ENCODE measurements at regions not wholly inside any gene's neighbourhood (a gene's known extent, or its start where the extent isn't known, plus 50 kb on each side); places are given as distances from the start of the nearest gene placed in this dataset.

GRCh38 chr10:129402459-129402858 lies 64.6 kb upstream of the MGMT start:
- intact Hi-C loops (cut with DNase I) = no loop called here
- 88 to 92% (median 92%) methylated on average over 16 of the region's 16 CpGs for WGBS, 3 donors
- peaks cover 7% of the 10 kb centered on the region for H3K4me1 ChIP-seq (ENCODE audit: insufficient read depth)

GRCh38 chr10:129404091-129404490 lies 63.0 kb upstream of the MGMT start:
- 95 to 97% (median 95%) methylated on average over 13 of the region's 13 CpGs for WGBS, 3 donors
- H3K4me3 ChIP-seq = no peak overlapping the region
- no peak overlapping the region for H3K27ac ChIP-seq
- TF ChIP-seq EP300 (IDR thresholded peaks at IDR 0.05) (no peak), POLR2A (IDR thresholded peaks at IDR 0.05) (no peak), CTCF (IDR thresholded peaks at IDR 0.05) (no peak)
- no peak for DNase-seq
- no peaks in the 10 kb centered on the region for H3K36me3 ChIP-seq
- intact Hi-C loops (cut with DNase I) = no loop called here
- no peaks in the 10 kb centered on the region for H3K9me3 ChIP-seq
- H3K4me1 ChIP-seq (ENCODE audit: insufficient read depth) = no peaks in the 10 kb centered on the region
- no peaks in the 10 kb centered on the region for H3K27me3 ChIP-seq

More at GRCh38 chr10:129402459-129402858, 64.6 kb upstream of the MGMT start:
- H3K27me3 ChIP-seq = no peaks in the 10 kb centered on the region
- no peak overlapping the region for H3K4me3 ChIP-seq
- DNase-seq = no peak
- no peak overlapping the region for H3K27ac ChIP-seq
- H3K36me3 ChIP-seq = no peaks in the 10 kb centered on the region
- H3K9me3 ChIP-seq = no peaks in the 10 kb centered on the region
- TF ChIP-seq POLR2A (IDR thresholded peaks at IDR 0.05) (no peak), CTCF (IDR thresholded peaks at IDR 0.05) (no peak), EP300 (IDR thresholded peaks at IDR 0.05) (no peak)

- DNase-seq = no peak
- TF ChIP-seq CTCF (IDR thresholded peaks at IDR 0.05) (no peak), POLR2A (IDR thresholded peaks at IDR 0.05) (no peak), EP300 (IDR thresholded peaks at IDR 0.05) (no peak)
- Histone ChIP-seq H3K4me3 (no peak overlapping the region), H3K9me3 (no peaks in the 10 kb centered on the region), H3K27me3 (no peaks in the 10 kb centered on the region), H3K27ac (no peak overlapping the region), H3K4me1 (ENCODE audit: insufficient read depth) (no peaks in the 10 kb centered on the region), H3K36me3 (no peaks in the 10 kb centered on the region)
- intact Hi-C loops (cut with DNase I) = no loop called here
- 93 to 95% (median 95%) methylated on average over 3 of the region's 3 CpGs for WGBS, 3 donors
Observed at GRCh38 chr10:129405389-129405788, 61.7 kb upstream of the MGMT start.

- intact Hi-C loops (cut with DNase I) = no loop called here
- H3K27me3 ChIP-seq = no peaks in the 10 kb centered on the region
- no peak for TF ChIP-seq CTCF (IDR thresholded peaks at IDR 0.05)
- no peak for TF ChIP-seq POLR2A (IDR thresholded peaks at IDR 0.05)
- no peak for TF ChIP-seq EP300 (IDR thresholded peaks at IDR 0.05)
- H3K4me3 ChIP-seq = no peak overlapping the region
- WGBS, 3 donors = 72 to 74% (median 72%) methylated on average over 20 of the region's 20 CpGs
- no peak overlapping the region for H3K27ac ChIP-seq
- H3K9me3 ChIP-seq = no peaks in the 10 kb centered on the region
- no peak for DNase-seq
- H3K4me1 ChIP-seq (ENCODE audit: insufficient read depth) = no peaks in the 10 kb centered on the region
- no peaks in the 10 kb centered on the region for H3K36me3 ChIP-seq
Observed at GRCh38 chr10:129410688-129411392, 56.2 kb upstream of the MGMT start.

Data from ovary (tissue), 7 donors.